GM12878 (cell line): ENCODE measurements at regions not wholly inside any gene's neighbourhood (a gene's known extent, or its start where the extent isn't known, plus 50 kb on each side); places are given as distances from the start of the nearest gene placed in this dataset.

Experiments used
- ATAC-seq: fragments of 200-7000 bp; cut with Tn5 transposase; 3 replicates; pipeline ENCODE4 v1.9.1; 2020; ENCODE audit warnings: mild to moderate bottlenecking, moderate library complexity
- BruUV-seq: library from RNA; stranded (reverse); fragments of 400-500 nt; replicated peaks from 2 replicates; lab custom pipeline; 2021; lab: Mats Ljungman, UMichigan
- CTCF ChIA-PET: fragments of 300-600 bp; sonication (Branson Sonifier 250); formaldehyde crosslinking; extraction: SDS; loops from one replicate; lab custom pipeline; 2021; ENCODE audit warnings: inconsistent platforms; lab: Yijun Ruan, JAX
- POLR2A ChIA-PET: fragments of 350-600 bp; formaldehyde crosslinking; extraction: SDS; loops from one replicate; lab custom pipeline; 2021; ENCODE audit warnings: inconsistent platforms; lab: Charles Lee
- RAD21 ChIA-PET: fragments of 300-600 bp; sonication (Branson Sonifier 250); formaldehyde crosslinking; loops from one replicate; lab custom pipeline; 2023; ENCODE audit warnings: antibody characterized with exemption; ENCODE audit not compliant: unreplicated experiment; lab: Charles Lee
- SMC1A ChIA-PET: fragments of 300-600 bp; sonication (Branson Sonifier 250); formaldehyde crosslinking; loops from one replicate; lab custom pipeline; 2023; ENCODE audit not compliant: unreplicated experiment, uncharacterized antibody; lab: Charles Lee
- DNase-seq: peaks from one replicate; pipeline ENCODE4 v3.0.0-alpha.2; 2011; ENCODE audit warnings: low read depth, low spot score
- FAIRE-seq: peaks from 3 replicates; lab custom pipeline; 2011; peaks lifted over from hg19 to GRCh38; lab: Jason Lieb, UNC
- H2AFZ ChIP-seq: 2 replicates; pipeline ENCODE4 v1.6.0; 2011; ENCODE audit warnings: low read depth, low read length, control low read depth; ENCODE audit not compliant: control insufficient read depth
- H3K27ac ChIP-seq: 2 replicates; pipeline ENCODE4 v1.5.1; 2011; ENCODE audit warnings: control low read depth; ENCODE audit not compliant: control insufficient read depth, insufficient read depth
- H3K27me3 ChIP-seq, 2 experiments: replicated peaks in 1 of 2; 2 replicates each; pipeline versions ENCODE4 v1.6.0 to v1.6.1; 2011; ENCODE audit warnings: low read length in 1 of 2; ENCODE audit not compliant: control insufficient read depth in 2 of 2, insufficient read depth in 2 of 2
- H3K36me3 ChIP-seq, 2 experiments: 2 replicates each; pipeline ENCODE4 v1.5.1; 2011; ENCODE audit warnings: low read length in 1 of 2; ENCODE audit not compliant: control insufficient read depth in 2 of 2, insufficient read depth in 2 of 2
- H3K4me1 ChIP-seq: 2 replicates; pipeline ENCODE4 v1.6.1; 2011; ENCODE audit warnings: mild to moderate bottlenecking, low read length, moderate library complexity, mixed read lengths; ENCODE audit not compliant: control insufficient read depth, insufficient read depth
- H3K4me2 ChIP-seq: 2 replicates; pipeline ENCODE4 v1.6.0; 2011; ENCODE audit warnings: control low read depth; ENCODE audit not compliant: control insufficient read depth, insufficient read depth
- H3K4me3 ChIP-seq: fragments of 200-600 bp; sonication (generic); 2 replicates; pipeline ENCODE4 v1.5.1; 2016
- H3K79me2 ChIP-seq: 2 replicates; pipeline ENCODE4 v1.6.0; 2011; ENCODE audit warnings: low read length; ENCODE audit not compliant: control insufficient read depth, insufficient read depth
- H3K9ac ChIP-seq: 2 replicates; pipeline ENCODE4 v1.8.0; 2011; ENCODE audit warnings: low read length, control low read depth, mixed read lengths; ENCODE audit not compliant: control insufficient read depth, insufficient read depth
- H3K9me3 ChIP-seq: replicated peaks from 3 replicates; pipeline ENCODE4 v1.5.1; 2011; ENCODE audit warnings: mild to moderate bottlenecking, low read length; ENCODE audit not compliant: control insufficient read depth, insufficient read depth
- H4K20me1 ChIP-seq: 2 replicates; pipeline ENCODE4 v1.6.0; 2011; ENCODE audit not compliant: control insufficient read depth, insufficient read depth
- BACH1 ChIP-seq: fragments of 450-650 bp; IDR thresholded peaks from 2 replicates; pipeline ENCODE4 v1.6.1; 2017; ENCODE audit warnings: mild to moderate bottlenecking, borderline replicate concordance
- MTA2 ChIP-seq: fragments of 450-650 bp; IDR thresholded peaks from 2 replicates; pipeline ENCODE4 v1.6.1; 2016; ENCODE audit warnings: low read depth, mild to moderate bottlenecking, moderate library complexity
- PAX5 ChIP-seq: IDR thresholded peaks from 2 replicates; pipeline ENCODE4 v1.6.1; 2011; ENCODE audit warnings: low read depth, low read length, borderline replicate concordance
- ZNF384 ChIP-seq: IDR thresholded peaks from 2 replicates; pipeline ENCODE4 v1.6.1; 2012; ENCODE audit warnings: low read depth, mild to moderate bottlenecking, low read length, improper control_type of control experiment, borderline replicate concordance
- ZZZ3 ChIP-seq: IDR thresholded peaks from 2 replicates; pipeline ENCODE4 v1.6.1; 2011; ENCODE audit warnings: low read depth; ENCODE audit not compliant: control insufficient read depth, insufficient read length
- WGBS: methylation state at CpG from one replicate; pipeline ENCODE4 v1.1.6; 2016; ENCODE audit warnings: low lambda C conversion rate; ENCODE audit not compliant: insufficient replicate concordance, insufficient coverage; ENCODE audit errors: missing lambda C conversion rate; 5-methylcytosine and 5-hydroxymethylcytosine counted together
- in situ Hi-C: fragments of 300-500 bp; cut with MboI; formaldehyde crosslinking; loops from 9 replicates; pipeline ENCODE4 v1.14.3; 2018; ENCODE audit warnings: mixed read lengths
- intact Hi-C: fragments of 100-400 bp; cut with micrococcal nuclease; formaldehyde crosslinking; loops from one replicate; pipeline ENCODE4 v1.14.2; 2022; ENCODE audit not compliant: unreplicated experiment
- TF ChIP-seq, protein P1 (sequence below): fragments of 150-350 bp; IDR thresholded peaks from 2 replicates; pipeline ENCODE4 v1.6.1; 2014; ENCODE audit warnings: mild to moderate bottlenecking, low read depth, low read length
- TF ChIP-seq, protein P2 (sequence below): IDR thresholded peaks from 2 replicates; pipeline ENCODE4 v1.6.1; 2012; ENCODE audit warnings: low read depth, low read length, improper control_type of control experiment

DNA sequence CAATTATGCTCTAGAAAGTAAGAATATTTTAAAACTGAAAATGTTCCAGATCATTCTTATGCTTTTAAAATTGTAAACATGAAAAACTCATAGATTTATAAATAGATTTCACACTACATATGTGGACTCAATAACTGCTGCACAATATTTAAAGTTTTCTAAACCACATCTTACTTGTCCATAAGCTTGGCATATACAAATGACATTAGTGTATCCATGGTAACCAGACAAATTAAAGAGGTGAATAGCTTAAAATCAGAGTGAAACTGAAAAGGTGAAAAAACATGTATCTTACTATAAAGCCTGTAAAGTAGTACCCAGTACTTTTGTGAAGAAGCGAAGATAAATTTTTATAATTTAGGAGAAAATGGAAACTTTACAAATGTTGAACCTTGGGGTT is 151.2 kb upstream of the MYO16 start (continued):
- TF ChIP-seq, protein P1, sequence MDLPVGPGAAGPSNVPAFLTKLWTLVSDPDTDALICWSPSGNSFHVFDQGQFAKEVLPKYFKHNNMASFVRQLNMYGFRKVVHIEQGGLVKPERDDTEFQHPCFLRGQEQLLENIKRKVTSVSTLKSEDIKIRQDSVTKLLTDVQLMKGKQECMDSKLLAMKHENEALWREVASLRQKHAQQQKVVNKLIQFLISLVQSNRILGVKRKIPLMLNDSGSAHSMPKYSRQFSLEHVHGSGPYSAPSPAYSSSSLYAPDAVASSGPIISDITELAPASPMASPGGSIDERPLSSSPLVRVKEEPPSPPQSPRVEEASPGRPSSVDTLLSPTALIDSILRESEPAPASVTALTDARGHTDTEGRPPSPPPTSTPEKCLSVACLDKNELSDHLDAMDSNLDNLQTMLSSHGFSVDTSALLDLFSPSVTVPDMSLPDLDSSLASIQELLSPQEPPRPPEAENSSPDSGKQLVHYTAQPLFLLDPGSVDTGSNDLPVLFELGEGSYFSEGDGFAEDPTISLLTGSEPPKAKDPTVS: no peak
- no peak for TF ChIP-seq ZNF384
- TF ChIP-seq, all 136 proteins: peak for 2

DNA sequence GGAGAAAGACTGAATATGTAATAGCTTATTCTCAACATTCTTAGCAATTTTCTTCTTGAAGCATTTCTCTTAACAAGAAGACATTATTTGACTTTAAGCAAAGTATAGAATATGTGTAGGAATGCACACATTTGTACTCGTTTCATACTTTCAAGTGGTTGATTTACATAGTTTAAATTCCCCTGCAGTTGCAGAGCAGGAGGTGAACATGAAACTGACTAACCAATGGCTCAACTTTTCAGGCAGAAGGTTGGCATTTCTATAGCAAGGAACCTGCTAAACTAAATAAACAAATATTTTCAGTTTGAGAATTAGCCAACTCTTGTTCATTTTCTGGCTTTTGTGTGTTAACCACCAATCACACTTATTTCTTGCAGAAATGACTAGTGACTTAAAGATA is 145.4 kb upstream of the MYO16 start:
- BruUV-seq: no TSS peak
- Histone ChIP-seq H4K20me1 (no peaks in the 10 kb centered on the region), H3K4me3 (no peak overlapping the region), H3K9me3 (no peaks in the 10 kb centered on the region), H3K4me1 (no peaks in the 10 kb centered on the region), H3K27ac (no peak overlapping the region), H3K36me3 (no peaks in the 10 kb centered on the region), H2AFZ (no peak overlapping the region), H3K9ac (no peak overlapping the region), H3K27me3 (no peaks in the 10 kb centered on the region), H3K79me2 (no peaks in the 10 kb centered on the region), H3K4me2 (no peak overlapping the region)
- no peak for FAIRE-seq
- intact Hi-C loops: no loop called here
- no peak for DNase-seq
- WGBS: 5% methylated on average over 1 of the region's 1 CpG
- in situ Hi-C loops: no loop called here
- TF ChIP-seq ZZZ3 (no peak), MTA2 (peak; percentile 19; the same call in 1 of the 2 replicates), PAX5 (no peak), BACH1 (no peak)
- TF ChIP-seq, protein P2, sequence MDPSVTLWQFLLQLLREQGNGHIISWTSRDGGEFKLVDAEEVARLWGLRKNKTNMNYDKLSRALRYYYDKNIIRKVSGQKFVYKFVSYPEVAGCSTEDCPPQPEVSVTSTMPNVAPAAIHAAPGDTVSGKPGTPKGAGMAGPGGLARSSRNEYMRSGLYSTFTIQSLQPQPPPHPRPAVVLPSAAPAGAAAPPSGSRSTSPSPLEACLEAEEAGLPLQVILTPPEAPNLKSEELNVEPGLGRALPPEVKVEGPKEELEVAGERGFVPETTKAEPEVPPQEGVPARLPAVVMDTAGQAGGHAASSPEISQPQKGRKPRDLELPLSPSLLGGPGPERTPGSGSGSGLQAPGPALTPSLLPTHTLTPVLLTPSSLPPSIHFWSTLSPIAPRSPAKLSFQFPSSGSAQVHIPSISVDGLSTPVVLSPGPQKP: no peak
- no peak; the same call in 2 of the 3 replicates for ATAC-seq
- CTCF ChIA-PET: no interaction called here
- RAD21 ChIA-PET: no interaction called here
- POLR2A ChIA-PET: no interaction called here
- SMC1A ChIA-PET: no interaction called here
